ENCODE measurements at regions not wholly inside any gene's neighbourhood (a gene's known extent, or its start where the extent isn't known, plus 50 kb on each side); places are given as distances from the start of the nearest gene placed in this dataset.

- Histone ChIP-seq H3K56ac (ENCODE audit: extremely low read depth, insufficient read depth, low read length) (no peak overlapping the region), H4K8ac (ENCODE audit: low read depth in 2 of 2, low read length in 2 of 2) (no peak overlapping the region), H4K20me1 (ENCODE audit: insufficient read depth, low read length) (no peaks in the 10 kb centered on the region), H3K4ac (ENCODE audit: low read depth, low read length) (no peak overlapping the region), H3K14ac (replicated peaks; ENCODE audit: low read depth, low read length) (no peak overlapping the region), H3K36me3 (ENCODE audit: control insufficient read depth, insufficient read depth, low read length) (no peaks in the 10 kb centered on the region), H3K23ac (ENCODE audit: low read depth, low read length) (no peak overlapping the region), H3K4me1 (ENCODE audit: control insufficient read depth, insufficient read depth, low read length) (no peaks in the 10 kb centered on the region), H2AFZ (replicated peaks; ENCODE audit: low read length, poor library complexity) (no peak overlapping the region), H3K4me2 (ENCODE audit: low read depth, low read length) (no peak overlapping the region), H3K9ac (ENCODE audit: low read depth, low read length) (no peak overlapping the region), H2BK5ac (ENCODE audit: low read depth, low read length, poor library complexity, severe bottlenecking) (no peak overlapping the region), H2BK20ac (ENCODE audit: low read depth, low read length) (no peak overlapping the region), H2AK5ac (ENCODE audit: low read depth, low read length) (no peak overlapping the region), H3K27me3 (ENCODE audit: control insufficient read depth, insufficient read depth, low read length) (no peaks in the 10 kb centered on the region; the same call in 1 of the 2 replicates), H3K4me3 (ENCODE audit: insufficient read depth, low read depth, low read length) (no peak overlapping the region), H2AK9ac (replicated peaks; ENCODE audit: low read depth, low read length, poor library complexity) (no peak overlapping the region), H3K79me1 (ENCODE audit: low read depth in 1 of 2, low read length in 2 of 2) (no peaks in the 10 kb centered on the region), H2BK120ac (ENCODE audit: low read depth, low read length) (no peak overlapping the region), H2BK15ac (ENCODE audit: low read depth, low read length) (no peak overlapping the region), H3K9me3 (ENCODE audit: control insufficient read depth, insufficient read depth, low read length) (no peaks in the 10 kb centered on the region), H4K91ac (ENCODE audit: insufficient read depth, low read depth, low read length) (no peak overlapping the region), H4K5ac (ENCODE audit: low read depth, low read length) (no peak overlapping the region), H3K27ac (ENCODE audit: insufficient read depth, low read length) (no peak overlapping the region), H3K9me1 (ENCODE audit: insufficient read depth, low read length) (no peaks in the 10 kb centered on the region), H3K18ac (ENCODE audit: low read depth, low read length) (no peak overlapping the region)
- TF ChIP-seq CEBPB (IDR thresholded peaks at IDR 0.05; ENCODE audit: low read depth, low read length): no peak
- ATAC-seq (ENCODE audit: low read depth) (no peak), DNase-seq (no peak)
- ChIA-PET CTCF (interaction anchor here (1.7 kb wide), 1 partner anchor 9 kb away, joined by 4 read pairs; no protein-coding TSS in a partner anchor), POLR2A (ENCODE audit: unreplicated experiment) (no interaction called here)
- no TSS peak for BruUV-seq (replicated peaks)
- dilution Hi-C loops (cut with HindIII; ENCODE audit: low sequenced_read_pairs, unreplicated experiment): no loop called here
- intact Hi-C loops (cut with micrococcal nuclease): no loop called here
- in situ Hi-C loops (cut with MboI; ENCODE audit: low sequenced_read_pairs): no loop called here
- no CpG with 5 or more reads among the region's 7 CpGs for WGBS, 2 experiments (ENCODE audit: extremely low coverage in 2 of 2, insufficient read length in 1 of 2)
Observed at GRCh38 chr18:24809173-24809950, 348.9 kb downstream of the HRH4 start.
